Epithelial cell of proximal tubule (primary cell): ENCODE measurements at regions not wholly inside any gene's neighbourhood (a gene's known extent, or its start where the extent isn't known, plus 50 kb on each side); places are given as distances from the start of the nearest gene placed in this dataset.

ENCODE experiments used
- DNase-seq: peaks from one replicate; pipeline ENCODE4 v3.0.0-alpha.2; 2011; ENCODE audit warnings: low read depth
- H3K4me3 ChIP-seq: 2 replicates; pipeline ENCODE4 v1.5.1; 2011; ENCODE audit warnings: low read depth, mild to moderate bottlenecking, low read length
- TF ChIP-seq, protein P1 (sequence below): conservative IDR thresholded peaks from 2 replicates; pipeline ENCODE4 v1.5.1; 2012; ENCODE audit warnings: low read depth, mild to moderate bottlenecking, low read length

- no peak overlapping the region for H3K4me3 ChIP-seq
- TF ChIP-seq, protein P1, sequence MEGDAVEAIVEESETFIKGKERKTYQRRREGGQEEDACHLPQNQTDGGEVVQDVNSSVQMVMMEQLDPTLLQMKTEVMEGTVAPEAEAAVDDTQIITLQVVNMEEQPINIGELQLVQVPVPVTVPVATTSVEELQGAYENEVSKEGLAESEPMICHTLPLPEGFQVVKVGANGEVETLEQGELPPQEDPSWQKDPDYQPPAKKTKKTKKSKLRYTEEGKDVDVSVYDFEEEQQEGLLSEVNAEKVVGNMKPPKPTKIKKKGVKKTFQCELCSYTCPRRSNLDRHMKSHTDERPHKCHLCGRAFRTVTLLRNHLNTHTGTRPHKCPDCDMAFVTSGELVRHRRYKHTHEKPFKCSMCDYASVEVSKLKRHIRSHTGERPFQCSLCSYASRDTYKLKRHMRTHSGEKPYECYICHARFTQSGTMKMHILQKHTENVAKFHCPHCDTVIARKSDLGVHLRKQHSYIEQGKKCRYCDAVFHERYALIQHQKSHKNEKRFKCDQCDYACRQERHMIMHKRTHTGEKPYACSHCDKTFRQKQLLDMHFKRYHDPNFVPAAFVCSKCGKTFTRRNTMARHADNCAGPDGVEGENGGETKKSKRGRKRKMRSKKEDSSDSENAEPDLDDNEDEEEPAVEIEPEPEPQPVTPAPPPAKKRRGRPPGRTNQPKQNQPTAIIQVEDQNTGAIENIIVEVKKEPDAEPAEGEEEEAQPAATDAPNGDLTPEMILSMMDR, result no peak
- DNase-seq, result no peak
Observed at GRCh38 chr16:74015953-74016352, 280.7 kb upstream of the PSMD7 start.

- TF ChIP-seq, protein P1, result no peak
- DNase-seq, result no peak
- H3K4me3 ChIP-seq, result no peak overlapping the region
Observed at GRCh38 chr16:73998707-73999106, 297.9 kb upstream of the PSMD7 start.

DNA sequence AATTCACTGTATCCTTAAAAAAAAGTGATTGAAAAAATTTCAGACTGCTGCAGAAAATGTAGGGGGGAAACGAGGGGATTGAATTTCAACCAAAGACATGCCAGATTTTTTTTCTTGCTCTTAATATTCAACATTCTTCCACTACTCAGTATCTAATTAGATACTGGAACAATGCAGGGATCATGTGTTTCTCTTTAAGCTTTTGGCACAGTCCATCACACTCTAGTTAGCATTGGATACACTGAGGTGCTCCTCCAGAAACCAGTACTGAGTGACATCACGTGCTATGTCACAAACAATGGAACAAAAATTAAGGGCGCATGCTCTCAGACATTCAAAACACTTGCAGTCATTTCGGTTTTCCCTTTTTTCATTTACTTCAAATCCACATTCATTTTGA is 298.6 kb upstream of the PSMD7 start:
- no peak for DNase-seq
- TF ChIP-seq, protein P1, result no peak
- no peak overlapping the region for H3K4me3 ChIP-seq

DNA sequence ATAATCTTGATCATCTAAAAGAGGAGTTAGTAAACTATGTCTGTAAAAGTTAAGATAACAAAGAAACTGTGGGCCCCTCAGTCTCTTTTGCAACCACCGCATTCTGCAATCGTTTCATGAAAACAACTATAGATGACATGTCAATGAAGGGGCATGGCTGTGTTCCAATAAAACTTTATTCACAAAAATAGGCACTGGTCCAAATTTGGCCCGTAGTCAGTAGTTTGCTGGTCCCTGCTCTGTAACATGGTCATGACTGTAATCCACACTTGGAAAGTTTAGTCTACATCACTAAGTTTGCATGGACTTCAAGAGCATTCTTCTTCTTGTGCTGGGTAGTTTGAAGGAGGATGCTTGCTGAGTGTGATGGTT is 299.3 kb upstream of the PSMD7 start:
- H3K4me3 ChIP-seq, result no peak overlapping the region
- DNase-seq, result no peak
- TF ChIP-seq, protein P1, result no peak

DNA sequence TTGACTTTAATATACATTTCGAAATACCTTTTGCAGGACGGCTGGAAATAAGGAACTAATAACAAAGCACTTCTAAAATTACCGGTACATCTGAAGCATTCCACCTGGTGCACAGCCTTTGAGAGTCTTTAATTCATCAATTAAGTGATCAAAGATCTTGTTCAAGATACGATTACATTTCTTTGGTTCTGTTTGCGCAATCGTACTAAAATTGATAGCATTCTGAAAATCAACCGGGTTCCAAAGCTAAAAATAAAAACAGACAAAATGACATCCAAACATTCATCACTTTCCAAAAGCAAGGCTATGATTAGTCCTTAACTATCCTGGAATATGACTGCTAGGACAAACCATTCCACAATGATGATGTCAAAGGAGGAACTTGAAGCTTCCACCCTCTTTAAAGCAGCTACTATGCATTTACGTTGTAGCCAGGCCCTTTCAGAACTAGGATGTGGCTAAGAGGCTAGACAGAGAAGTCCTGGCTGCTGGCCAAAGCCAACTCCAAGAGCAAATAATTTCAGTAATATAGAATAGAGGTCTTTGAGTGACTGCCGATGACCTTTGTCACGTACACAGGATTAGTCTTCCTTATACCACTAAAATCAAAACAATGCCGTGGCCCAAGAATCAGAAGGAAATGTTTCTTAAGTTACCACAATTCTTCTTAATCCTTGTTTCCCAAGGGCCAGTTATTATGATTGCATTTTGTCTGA is 299.8 kb upstream of the PSMD7 start:
- no peak overlapping the region for H3K4me3 ChIP-seq
- TF ChIP-seq, protein P1, result no peak
- DNase-seq, result no peak

- H3K4me3 ChIP-seq, result no peak overlapping the region
- no peak for DNase-seq
- TF ChIP-seq, protein P1, result no peak
Observed at GRCh38 chr16:73993878-73994277, 302.7 kb upstream of the PSMD7 start.

GRCh38 chr16:73978407-73978784 is 318.2 kb upstream of the PSMD7 start:
- TF ChIP-seq, protein P1, result no peak
- no peak for DNase-seq

More at GRCh38 chr16:73978407-73978784, 318.2 kb upstream of the PSMD7 start:
- no peak overlapping the region for H3K4me3 ChIP-seq
